K562 (cell line): ENCODE measurements at regions not wholly inside any gene's neighbourhood (a gene's known extent, or its start where the extent isn't known, plus 50 kb on each side); places are given as distances from the start of the nearest gene placed in this dataset.
A peak's percentile ranks its signal among the peaks of the same experiment; 100 is the strongest.

ENCODE experiments used
- CBX5 ChIP-seq: IDR thresholded peaks from 2 replicates; pipeline ENCODE4 v1.6.1; 2014; ENCODE audit warnings: low read depth, borderline replicate concordance
- CREB3 ChIP-seq: fragments of 450-650 bp; conservative IDR thresholded peaks from 2 replicates; pipeline ENCODE4 v1.6.1; 2016; ENCODE audit warnings: missing genetic modification characterization, low read depth, mild to moderate bottlenecking, missing compliant biosample characterization, moderate library complexity
- CREBBP ChIP-seq: IDR thresholded peaks from one replicate; pipeline ENCODE4 v1.6.1; 2012; ENCODE audit warnings: low read depth, mild to moderate bottlenecking, control low read depth, inconsistent platforms, low read length
- DMBX1 ChIP-seq: fragments of 250-450 bp; sonication (Bioruptor Pico); IDR thresholded peaks from 2 replicates; pipeline ENCODE4 v1.8.0; 2022; ENCODE audit warnings: inconsistent platforms, mild to moderate bottlenecking, moderate library complexity, borderline replicate concordance
- EHMT2 ChIP-seq: fragments of 450-650 bp; IDR thresholded peaks from 2 replicates; pipeline ENCODE4 v1.6.1; 2018; ENCODE audit warnings: antibody characterized with exemption
- ESRRB ChIP-seq: fragments of 250-450 bp; sonication (Bioruptor Pico); IDR thresholded peaks from 2 replicates; pipeline ENCODE4 v1.5.0; 2020; ENCODE audit warnings: mild to moderate bottlenecking, moderate library complexity, borderline replicate concordance
- IRF1 ChIP-seq: sonication (generic); formaldehyde crosslinking; IDR thresholded peaks from 2 replicates; pipeline ENCODE4 v1.8.0; 2022; ENCODE audit warnings: missing genetic modification reagents, mild to moderate bottlenecking, borderline replicate concordance
- KDM2B ChIP-seq: fragments of 250-450 bp; sonication (Bioruptor Pico); IDR thresholded peaks from 2 replicates; pipeline ENCODE4 v1.8.0; 2021; ENCODE audit warnings: mild to moderate bottlenecking, moderate library complexity
- MIER1 ChIP-seq: fragments of 450-650 bp; IDR thresholded peaks from 2 replicates; pipeline ENCODE4 v1.6.1; 2016; ENCODE audit warnings: antibody characterized with exemption, mild to moderate bottlenecking, low read depth
- MTA3 ChIP-seq: fragments of 450-650 bp; formaldehyde crosslinking; IDR thresholded peaks from 2 replicates; pipeline ENCODE4 v1.6.1; 2017; ENCODE audit warnings: mild to moderate bottlenecking, borderline replicate concordance
- POLR2B ChIP-seq: fragments of 450-650 bp; IDR thresholded peaks from 2 replicates; pipeline ENCODE4 v1.6.1; 2018; ENCODE audit warnings: low read depth; ENCODE audit not compliant: partially characterized antibody
- REST ChIP-seq, 2 experiments: fragments of 450-650 bp; formaldehyde crosslinking in 1 of 2; IDR thresholded peaks; 2 replicates each; pipeline versions ENCODE4 v1.4.0 to v1.6.1; 2014 to 2020; ENCODE audit warnings: mild to moderate bottlenecking in 2 of 2, borderline replicate concordance in 1 of 2, low read depth in 1 of 2
- SIN3B ChIP-seq: fragments of 450-650 bp; IDR thresholded peaks from 2 replicates; pipeline ENCODE4 v1.6.1; 2017; ENCODE audit warnings: low read depth, mild to moderate bottlenecking, moderate library complexity
- SMAD3 ChIP-seq: fragments of 450-650 bp; formaldehyde crosslinking; conservative IDR thresholded peaks from 2 replicates; pipeline ENCODE4 v1.4.0; 2020; ENCODE audit warnings: mild to moderate bottlenecking
- TCFL5 ChIP-seq: fragments of 250-450 bp; sonication (Bioruptor Pico); conservative IDR thresholded peaks from 2 replicates; pipeline ENCODE4 v1.6.1; 2021; ENCODE audit warnings: mild to moderate bottlenecking, moderate library complexity, matching md5 sums
- TEAD2 ChIP-seq: fragments of 450-650 bp; IDR thresholded peaks from 2 replicates; pipeline ENCODE4 v1.6.1; 2016; ENCODE audit warnings: missing genetic modification characterization, control low read depth, missing compliant biosample characterization
- U2AF2 ChIP-seq: fragments of 200-400 bp; formaldehyde crosslinking; optimal IDR thresholded peaks from 2 replicates; pipeline ENCODE3; 2017; ENCODE audit warnings: low read depth, mild to moderate bottlenecking, low read length
- ZNF134 ChIP-seq: fragments of 250-450 bp; sonication (Bioruptor Pico); conservative IDR thresholded peaks from 2 replicates; pipeline ENCODE4 v1.4.0; 2020
- ZNF354B ChIP-seq: fragments of 250-450 bp; sonication (Bioruptor Pico); IDR thresholded peaks from 2 replicates; pipeline ENCODE4 v1.4.0; 2020

GRCh38 chr6:27177485-27178406 lies 69.8 kb upstream of the PRSS16 start (continued):
- TF ChIP-seq CREB3 (no peak), POLR2B (no peak), SIN3B (no peak), ZNF134 (CRISPR knock-in tag) (peak; percentile 93), MTA3 (peak; percentile 54; the same call in 1 of the 2 replicates), CREBBP (no peak), IRF1 (no peak), REST (IDR thresholded peaks at IDR 0.05; ENCODE audit: borderline replicate concordance) (0 out of 2 replicates have a peak, but pooled peaks have one; percentile 2), REST (CRISPR knock-in tag; IDR thresholded peaks at IDR 0.05; ENCODE audit: low read depth) (no peak), MIER1 (no peak), CBX5 (no peak; the same call in 1 of the 2 replicates), EHMT2 (no peak), TCFL5 (CRISPR knock-in tag) (no peak), U2AF2 (no peak), KDM2B (CRISPR knock-in tag) (no peak), SMAD3 (CRISPR knock-in tag) (no peak), ESRRB (CRISPR knock-in tag) (no peak), DMBX1 (no peak), TEAD2 (tag) (no peak), ZNF354B (CRISPR knock-in tag) (no peak)
